Nephron (organoid): ENCODE measurements at regions not wholly inside any gene's neighbourhood (a gene's known extent, or its start where the extent isn't known, plus 50 kb on each side); places are given as distances from the start of the nearest gene placed in this dataset.
"Not testable (repeated sequence)": the region's sequence is repeated elsewhere in the genome, so short reads cannot be mapped to it uniquely, and the experiment has no call there.

Experiments used
- H3K27ac Mint-ChIP-seq, 3 experiments: 2 replicates each; pipeline ENCODE4 v1.8.0; 2020; ENCODE audit warnings: mixed read lengths in 3 of 3, mild to moderate bottlenecking in 2 of 3, moderate library complexity in 1 of 3
- H3K27me3 Mint-ChIP-seq: 2 replicates; pipeline ENCODE4 v1.8.0; 2021; ENCODE audit warnings: low read depth, mild to moderate bottlenecking, moderate library complexity, mixed read lengths
- H3K36me3 Mint-ChIP-seq: 2 replicates; pipeline ENCODE4 v1.8.0; 2020; ENCODE audit warnings: low read depth, mixed read lengths
- H3K4me1 Mint-ChIP-seq: 2 replicates; pipeline ENCODE4 v1.8.0; 2020; ENCODE audit warnings: mixed read lengths
- H3K4me3 Mint-ChIP-seq, 3 experiments: 2 replicates each; pipeline ENCODE4 v1.8.0; 2020; ENCODE audit warnings: mild to moderate bottlenecking in 3 of 3, mixed read lengths in 3 of 3, moderate library complexity in 2 of 3
- H3K9me3 Mint-ChIP-seq: 2 replicates; pipeline ENCODE4 v1.8.0; 2020; ENCODE audit warnings: mixed read lengths
- TF ChIP-seq, protein P1 (sequence below), 3 experiments: fragments of 200-600 bp; sonication (generic); IDR thresholded peaks; one replicate each; pipeline ENCODE4 v1.5.0; 2021; ENCODE audit warnings: antibody characterized with exemption in 3 of 3; ENCODE audit not compliant: unreplicated experiment in 3 of 3

DNA sequence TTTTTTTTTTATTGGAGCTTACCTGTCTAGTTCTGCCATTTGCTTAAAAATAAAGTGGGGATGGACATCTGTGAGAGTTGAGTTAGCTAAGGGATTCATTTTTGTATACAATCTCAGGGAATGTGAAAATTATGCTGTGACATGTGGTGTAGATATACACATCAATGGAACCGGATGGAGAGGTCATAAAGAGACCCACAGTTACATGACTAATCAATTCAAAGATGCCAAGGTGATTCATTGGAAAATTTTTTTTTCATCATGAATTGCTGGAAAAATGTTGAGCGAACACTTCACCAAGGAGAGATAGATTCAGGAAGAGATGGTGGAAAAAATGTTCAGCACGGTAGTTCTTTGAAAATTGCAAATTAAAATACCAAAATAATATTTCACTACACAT lies 605.4 kb upstream of the KIF2B start:
- Mint-ChIP-seq H3K27me3 (no peaks in the 10 kb centered on the region), H3K36me3 (no peaks in the 10 kb centered on the region), H3K27ac (no peak overlapping the region), H3K9me3 (peaks cover 15% of the 10 kb centered on the region), H3K4me1 (no peaks in the 10 kb centered on the region), H3K4me3 (no peak overlapping the region)
- TF ChIP-seq, protein P1, sequence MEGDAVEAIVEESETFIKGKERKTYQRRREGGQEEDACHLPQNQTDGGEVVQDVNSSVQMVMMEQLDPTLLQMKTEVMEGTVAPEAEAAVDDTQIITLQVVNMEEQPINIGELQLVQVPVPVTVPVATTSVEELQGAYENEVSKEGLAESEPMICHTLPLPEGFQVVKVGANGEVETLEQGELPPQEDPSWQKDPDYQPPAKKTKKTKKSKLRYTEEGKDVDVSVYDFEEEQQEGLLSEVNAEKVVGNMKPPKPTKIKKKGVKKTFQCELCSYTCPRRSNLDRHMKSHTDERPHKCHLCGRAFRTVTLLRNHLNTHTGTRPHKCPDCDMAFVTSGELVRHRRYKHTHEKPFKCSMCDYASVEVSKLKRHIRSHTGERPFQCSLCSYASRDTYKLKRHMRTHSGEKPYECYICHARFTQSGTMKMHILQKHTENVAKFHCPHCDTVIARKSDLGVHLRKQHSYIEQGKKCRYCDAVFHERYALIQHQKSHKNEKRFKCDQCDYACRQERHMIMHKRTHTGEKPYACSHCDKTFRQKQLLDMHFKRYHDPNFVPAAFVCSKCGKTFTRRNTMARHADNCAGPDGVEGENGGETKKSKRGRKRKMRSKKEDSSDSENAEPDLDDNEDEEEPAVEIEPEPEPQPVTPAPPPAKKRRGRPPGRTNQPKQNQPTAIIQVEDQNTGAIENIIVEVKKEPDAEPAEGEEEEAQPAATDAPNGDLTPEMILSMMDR (IDR thresholded peaks at IDR 0.05; ENCODE audit: unreplicated experiment in 3 of 3): no peak

DNA sequence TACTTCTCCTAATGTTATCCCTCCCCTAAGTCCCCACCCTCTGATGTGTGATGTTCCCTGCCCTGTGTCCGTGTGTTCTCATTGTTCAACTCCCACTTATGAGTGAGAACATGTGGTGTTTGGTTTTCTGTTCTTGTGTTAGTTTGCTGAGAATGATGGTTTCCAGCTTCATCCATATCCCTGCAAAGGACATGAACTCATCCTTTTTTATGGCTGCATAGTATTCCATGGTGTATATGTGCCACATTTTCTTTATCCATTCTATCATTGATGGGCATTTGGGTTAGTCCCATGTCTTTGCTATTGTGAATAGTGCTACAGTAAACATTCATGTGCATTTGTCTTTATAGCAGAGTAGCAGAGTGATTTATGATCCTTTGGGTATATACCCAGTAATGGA lies 613.8 kb upstream of the KIF2B start:
- H3K36me3 Mint-ChIP-seq, H3K27me3 Mint-ChIP-seq, H3K27ac Mint-ChIP-seq, H3K4me3 Mint-ChIP-seq, H3K9me3 Mint-ChIP-seq, H3K4me1 Mint-ChIP-seq: not testable (repeated sequence)

DNA sequence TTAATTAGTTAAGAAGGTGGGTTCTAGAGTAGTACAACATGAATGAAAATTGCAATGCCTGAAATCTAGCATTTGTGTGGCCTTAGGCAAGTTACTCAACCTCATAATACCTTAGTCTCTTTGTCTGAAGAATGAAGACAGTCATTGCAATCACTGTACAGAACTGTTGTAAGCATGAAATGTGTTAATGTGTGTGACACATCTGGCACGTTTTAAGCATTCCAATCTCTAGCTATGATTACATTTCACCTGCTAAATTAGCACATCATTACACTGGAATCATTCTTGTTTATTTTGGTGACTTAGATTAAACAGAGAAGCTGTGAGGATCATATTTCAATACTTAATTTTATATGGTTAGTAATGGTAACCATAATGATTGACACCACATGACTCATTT lies 629.7 kb upstream of the KIF2B start:
- H3K9me3 Mint-ChIP-seq: no peaks in the 10 kb centered on the region
- no peak overlapping the region for H3K27ac Mint-ChIP-seq
- no peaks in the 10 kb centered on the region for H3K4me1 Mint-ChIP-seq
- H3K27me3 Mint-ChIP-seq: no peaks in the 10 kb centered on the region
- TF ChIP-seq, protein P1 (IDR thresholded peaks at IDR 0.05; ENCODE audit: unreplicated experiment in 3 of 3): no peak
- no peaks in the 10 kb centered on the region for H3K36me3 Mint-ChIP-seq
- H3K4me3 Mint-ChIP-seq: no peak overlapping the region

DNA sequence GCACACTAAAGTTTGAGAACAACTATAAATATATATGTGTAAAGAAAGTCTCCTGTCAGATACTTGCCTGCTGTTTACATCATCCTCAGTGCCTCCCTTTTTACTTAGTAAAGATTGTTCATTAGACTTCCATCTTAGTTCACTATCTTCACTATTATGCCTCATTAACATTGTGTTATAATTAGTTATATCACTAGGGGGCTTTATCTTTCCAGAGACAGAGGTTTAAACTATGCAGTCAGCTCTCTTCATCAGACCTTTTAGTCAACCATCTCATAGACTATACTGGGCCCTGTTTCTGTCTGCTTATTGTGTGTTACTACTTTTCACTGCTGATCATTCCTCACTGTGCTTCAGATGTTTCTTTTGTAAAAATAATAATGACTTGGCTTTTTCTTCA lies 630.8 kb upstream of the KIF2B start:
- Mint-ChIP-seq H3K4me3 (no peak overlapping the region), H3K27me3 (no peaks in the 10 kb centered on the region), H3K27ac (no peak overlapping the region), H3K4me1 (no peaks in the 10 kb centered on the region), H3K9me3 (no peaks in the 10 kb centered on the region), H3K36me3 (no peaks in the 10 kb centered on the region)
- TF ChIP-seq, protein P1 (IDR thresholded peaks at IDR 0.05; ENCODE audit: unreplicated experiment in 3 of 3): peak in 2 of 3 experiments; percentile 12 to 16

DNA sequence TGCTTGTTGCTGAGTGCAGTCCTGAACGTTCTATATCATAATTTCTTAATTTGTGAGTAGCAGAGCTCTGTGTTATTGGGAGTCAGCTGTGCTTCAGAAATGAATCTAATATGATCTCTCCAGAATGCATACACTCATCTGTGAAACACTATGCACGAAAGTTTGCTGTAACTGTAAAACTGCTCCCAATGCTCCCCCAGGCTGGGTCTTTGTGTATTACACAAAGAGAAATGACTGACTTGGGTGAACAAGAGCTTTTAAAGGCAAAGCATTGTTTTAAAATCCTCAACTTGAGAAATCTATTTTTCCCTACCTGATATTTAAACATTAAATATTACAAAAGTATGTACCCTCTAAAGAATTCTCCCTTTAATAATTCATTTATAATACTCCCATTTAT lies 636.7 kb upstream of the KIF2B start:
- Mint-ChIP-seq H3K4me3 (no peak overlapping the region), H3K27ac (no peak overlapping the region), H3K9me3 (peaks cover 9% of the 10 kb centered on the region), H3K36me3 (no peaks in the 10 kb centered on the region), H3K27me3 (no peaks in the 10 kb centered on the region), H3K4me1 (peaks cover 5% of the 10 kb centered on the region)
- TF ChIP-seq, protein P1 (IDR thresholded peaks at IDR 0.05; ENCODE audit: unreplicated experiment in 3 of 3): peak in 2 of 3 experiments; percentile 25 to 36

DNA sequence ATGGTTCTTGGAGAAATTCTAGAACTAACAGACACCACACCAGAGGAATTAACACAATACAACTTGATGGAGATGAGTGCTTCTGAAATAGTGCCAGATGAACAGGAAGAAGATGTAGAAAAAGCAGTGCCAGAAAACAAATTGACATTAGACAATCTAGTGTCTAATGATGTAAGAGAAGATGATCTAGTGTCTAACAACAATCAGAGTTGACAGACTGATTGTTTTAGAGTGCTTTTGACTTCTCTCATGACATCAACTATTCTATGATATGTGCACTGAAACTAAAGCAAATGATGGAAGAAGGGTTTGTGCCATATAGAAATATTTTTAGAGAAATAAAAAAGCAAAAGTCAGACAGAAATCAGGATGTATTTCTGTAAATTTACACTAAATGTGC lies 646.1 kb upstream of the KIF2B start:
- Mint-ChIP-seq H3K9me3 (peaks cover 12% of the 10 kb centered on the region), H3K4me3 (no peak overlapping the region)

More for the DNA sequence above, 646.1 kb upstream of the KIF2B start:
- H3K27ac Mint-ChIP-seq: no peak overlapping the region
- H3K36me3 Mint-ChIP-seq: no peaks in the 10 kb centered on the region
- TF ChIP-seq, protein P1 (IDR thresholded peaks at IDR 0.05; ENCODE audit: unreplicated experiment in 3 of 3): no peak
- no peaks in the 10 kb centered on the region for H3K27me3 Mint-ChIP-seq
- H3K4me1 Mint-ChIP-seq: no peaks in the 10 kb centered on the region
